ENCODE measurements at regions not wholly inside any gene's neighbourhood (a gene's known extent, or its start where the extent isn't known, plus 50 kb on each side); places are given as distances from the start of the nearest gene placed in this dataset.
A peak's percentile ranks its signal among the peaks of the same experiment; 100 is the strongest.

GRCh38 chr2:60167089-60167488, 386.4 kb downstream of the BCL11A start:
- TF ChIP-seq CTCF (IDR thresholded peaks at IDR 0.05; ENCODE audit: low read depth, low read length, missing control alignments): no peak
- H3K4me3 ChIP-seq (ENCODE audit: low read depth, low read length): no peak overlapping the region

GRCh38 chr2:60163691-60164090, 389.8 kb downstream of the BCL11A start:
- no peak for TF ChIP-seq CTCF (IDR thresholded peaks at IDR 0.05; ENCODE audit: low read depth, low read length, missing control alignments)
- DNase-seq (ENCODE audit: low read depth): no peak

More at GRCh38 chr2:60167089-60167488, 386.4 kb downstream of the BCL11A start:
- DNase-seq (ENCODE audit: low read depth): no peak

GRCh38 chr2:60159519-60159918, 393.9 kb downstream of the BCL11A start:
- H3K4me3 ChIP-seq (ENCODE audit: low read depth, low read length): no peak overlapping the region
- no peak for DNase-seq (ENCODE audit: low read depth)
- no peak for TF ChIP-seq CTCF (IDR thresholded peaks at IDR 0.05; ENCODE audit: low read depth, low read length, missing control alignments)

More at GRCh38 chr2:60163691-60164090, 389.8 kb downstream of the BCL11A start:
- H3K4me3 ChIP-seq (ENCODE audit: low read depth, low read length): no peak overlapping the region

GRCh38 chr2:60158262-60158661, 395.2 kb downstream of the BCL11A start:
- DNase-seq (ENCODE audit: low read depth): peak; percentile 18
- no peak for TF ChIP-seq CTCF (IDR thresholded peaks at IDR 0.05; ENCODE audit: low read depth, low read length, missing control alignments)
- no peak overlapping the region for H3K4me3 ChIP-seq (ENCODE audit: low read depth, low read length)

- TF ChIP-seq CTCF (IDR thresholded peaks at IDR 0.05; ENCODE audit: low read depth, low read length, missing control alignments): no peak
- no peak overlapping the region for H3K4me3 ChIP-seq (ENCODE audit: low read depth, low read length)
- DNase-seq (ENCODE audit: low read depth): no peak
Observed at GRCh38 chr2:60157283-60157682, 396.2 kb downstream of the BCL11A start.

- DNase-seq (ENCODE audit: low read depth): no peak
- TF ChIP-seq CTCF (IDR thresholded peaks at IDR 0.05; ENCODE audit: low read depth, low read length, missing control alignments): no peak
- H3K4me3 ChIP-seq (ENCODE audit: low read depth, low read length): no peak overlapping the region
Observed at GRCh38 chr2:60154142-60154541, 399.3 kb downstream of the BCL11A start.

- TF ChIP-seq CTCF (IDR thresholded peaks at IDR 0.05; ENCODE audit: low read depth, low read length, missing control alignments): peak; percentile 84
- DNase-seq (ENCODE audit: low read depth): no peak
- no peak overlapping the region for H3K4me3 ChIP-seq (ENCODE audit: low read depth, low read length)
Observed at GRCh38 chr2:60152226-60152833, 401.1 kb downstream of the BCL11A start.
